HepG2 (cell line): ENCODE measurements at regions not wholly inside any gene's neighbourhood (a gene's known extent, or its start where the extent isn't known, plus 50 kb on each side); places are given as distances from the start of the nearest gene placed in this dataset.

Experiments used
- ATAC-seq: fragments of 200-7000 bp; cut with Tn5 transposase; 3 replicates; pipeline ENCODE4 v1.9.1; 2020; ENCODE audit warnings: mild to moderate bottlenecking, moderate library complexity
- BruUV-seq: library from RNA; stranded (reverse); fragments of 400-500 nt; replicated peaks from 2 replicates; lab custom pipeline; 2021; lab: Mats Ljungman, UMichigan
- CTCF ChIA-PET: fragments of 300-600 bp; formaldehyde crosslinking; extraction: SDS; loops from one replicate; lab custom pipeline; 2021; ENCODE audit warnings: low total read pairs, inconsistent platforms, low intra/inter-chr PET ratio; lab: Yijun Ruan, JAX
- POLR2A ChIA-PET: fragments of 350-600 bp; sonication (Branson Sonifier 250); formaldehyde crosslinking; loops from one replicate; lab custom pipeline; 2020; ENCODE audit warnings: antibody characterized with exemption, inconsistent platforms; lab: Yijun Ruan, JAX
- DNase-seq: peaks from one replicate; pipeline ENCODE4 v3.0.0-alpha.2; 2015; ENCODE audit warnings: low spot score
- FAIRE-seq: peaks from 3 replicates; lab custom pipeline; 2011; peaks lifted over from hg19 to GRCh38; lab: Jason Lieb, UNC
- H2AFZ ChIP-seq: one replicate; pipeline ENCODE4 v1.6.1; 2011; ENCODE audit warnings: low read length, inconsistent platforms
- H3K27ac ChIP-seq: fragments of 300-600 bp; 3 replicates; pipeline ENCODE4 v1.8.0; 2011; ENCODE audit warnings: mixed run types, mild to moderate bottlenecking, mixed read lengths, low read length, inconsistent platforms; ENCODE audit not compliant: insufficient read depth; ENCODE audit errors: extremely low read length
- H3K27me3 ChIP-seq, 2 experiments: fragments of 200-600 bp in 1 of 2; 2 replicates in 1 of 2; 3 replicates in 1 of 2; pipeline versions ENCODE4 v1.6.0 to v1.8.0; 2011; ENCODE audit warnings: low read length in 2 of 2, mild to moderate bottlenecking in 2 of 2, moderate library complexity in 2 of 2, inconsistent platforms in 1 of 2; ENCODE audit not compliant: insufficient read depth in 2 of 2, control insufficient read depth in 1 of 2
- H3K36me3 ChIP-seq, 2 experiments: fragments of 200-600 bp in 1 of 2; replicated peaks in 1 of 2; 2 replicates in 1 of 2; 3 replicates in 1 of 2; pipeline versions ENCODE4 v1.5.1 to v1.8.0; 2011; ENCODE audit warnings: low read length in 2 of 2, inconsistent platforms in 1 of 2; ENCODE audit not compliant: insufficient read depth in 2 of 2, control insufficient read depth in 1 of 2
- H3K4me1 ChIP-seq: 2 replicates; pipeline ENCODE4 v1.5.1; 2012; ENCODE audit warnings: low read length, inconsistent platforms; ENCODE audit not compliant: insufficient read depth
- H3K4me2 ChIP-seq: 2 replicates; pipeline ENCODE4 v1.6.0; 2011; ENCODE audit warnings: low read depth, low read length, inconsistent platforms
- H3K4me3 ChIP-seq, 3 experiments: fragments of 200-600 bp in 1 of 3; sonication (generic), shearing (Covaris generic) in 1 of 3; replicated peaks in 1 of 3; 2 replicates each; pipeline ENCODE4 v1.5.1; 2011 to 2016; ENCODE audit warnings: low read length in 3 of 3, inconsistent platforms in 2 of 3, low read depth in 2 of 3, mild to moderate bottlenecking in 2 of 3, control low read depth in 1 of 3, mixed read lengths in 1 of 3; ENCODE audit not compliant: insufficient read depth in 1 of 3
- H3K79me2 ChIP-seq: one replicate; pipeline ENCODE4 v1.6.1; 2011; ENCODE audit warnings: low read length, inconsistent platforms; ENCODE audit not compliant: insufficient read depth
- H3K9ac ChIP-seq: 2 replicates; pipeline ENCODE4 v1.6.0; 2011; ENCODE audit warnings: mild to moderate bottlenecking, low read depth, low read length, inconsistent platforms; ENCODE audit not compliant: insufficient read depth
- H3K9me3 ChIP-seq: 2 replicates; pipeline ENCODE4 v1.5.1; 2012; ENCODE audit warnings: mild to moderate bottlenecking, low read length
- H4K20me1 ChIP-seq: 2 replicates; pipeline ENCODE4 v1.6.0; 2011; ENCODE audit warnings: inconsistent platforms, mild to moderate bottlenecking, low read length, moderate library complexity; ENCODE audit not compliant: insufficient read depth
- CTCF ChIP-seq: sonication (generic); formaldehyde crosslinking; IDR thresholded peaks from 2 replicates; pipeline ENCODE4 v1.5.0; 2020; ENCODE audit warnings: mild to moderate bottlenecking, missing genetic modification reagents, moderate library complexity
- MTA1 ChIP-seq: sonication (generic); formaldehyde crosslinking; IDR thresholded peaks from 2 replicates; pipeline ENCODE4 v1.4.0; 2020; ENCODE audit warnings: missing genetic modification reagents, mild to moderate bottlenecking, borderline replicate concordance
- SMC3 ChIP-seq: IDR thresholded peaks from 2 replicates; pipeline ENCODE4 v1.6.1; 2011; ENCODE audit warnings: low read length, improper control_type of control experiment
- STAG1 ChIP-seq: sonication (generic); formaldehyde crosslinking; IDR thresholded peaks from 2 replicates; pipeline ENCODE4 v1.4.0; 2020; ENCODE audit warnings: missing genetic modification reagents
- U2AF2 ChIP-seq: fragments of 200-400 bp; formaldehyde crosslinking; IDR thresholded peaks from 2 replicates; pipeline ENCODE4 v1.6.1; 2017; ENCODE audit warnings: low read depth, mild to moderate bottlenecking, low read length
- XBP1 ChIP-seq: sonication (generic); formaldehyde crosslinking; IDR thresholded peaks from 2 replicates; pipeline ENCODE4 v1.5.0; 2020; ENCODE audit warnings: missing genetic modification reagents
- ZNF543 ChIP-seq: sonication (generic); formaldehyde crosslinking; IDR thresholded peaks from 2 replicates; pipeline ENCODE4 v1.4.0; 2020; ENCODE audit warnings: mild to moderate bottlenecking, missing genetic modification reagents
- ZNF660 ChIP-seq: sonication (generic); formaldehyde crosslinking; IDR thresholded peaks from 2 replicates; pipeline ENCODE4 v1.5.1; 2020; ENCODE audit warnings: mild to moderate bottlenecking, low read depth, missing genetic modification reagents, borderline replicate concordance
- WGBS: methylation state at CpG from one replicate; pipeline ENCODE4 v1.1.6; 2017; ENCODE audit warnings: low lambda C conversion rate; 5-methylcytosine and 5-hydroxymethylcytosine counted together
- in situ Hi-C: cut with HindIII; loops from 2 replicates; pipeline ENCODE4 v1.10.0; 2017; ENCODE audit warnings: low pct_unique_long_range_greater_than_20kb; ENCODE audit not compliant: extremely low pct_ligation_motif_present
- intact Hi-C: fragments of 100-400 bp; cut with micrococcal nuclease; formaldehyde crosslinking; loops from one replicate; pipeline ENCODE4 v1.10.0; 2022; ENCODE audit not compliant: unreplicated experiment

GRCh38 chr3:24773798-24774197 lies 279.1 kb upstream of the THRB start:
- intact Hi-C loops (loop anchor here (1.0 kb wide), 2 partner anchors 260 to 821 kb away; no protein-coding TSS in a partner anchor), in situ Hi-C loops (loop anchor here (10.0 kb wide), 1 partner anchor 821 kb away; no protein-coding TSS in a partner anchor)
- Histone ChIP-seq H3K9ac (no peak overlapping the region), H3K79me2 (no peaks in the 10 kb centered on the region), H3K27me3 (no peaks in the 10 kb centered on the region), H3K4me3 (no peak overlapping the region)
- no TSS peak for BruUV-seq
- peak; percentile 69 for TF ChIP-seq SMC3
- peak; percentile 82 for TF ChIP-seq STAG1 (CRISPR knock-in tag)
- no peak for TF ChIP-seq MTA1 (CRISPR knock-in tag)
- no peak for TF ChIP-seq ZNF543 (CRISPR knock-in tag)
- peak; percentile 79 for TF ChIP-seq CTCF (CRISPR knock-in tag)
- TF ChIP-seq U2AF2 = no peak
- TF ChIP-seq ZNF660 = no peak
- no peak for TF ChIP-seq XBP1 (CRISPR knock-in tag)
- TF ChIP-seq, all 625 proteins: peak for 3
- FAIRE-seq = peak; percentile 18
- H3K4me2 ChIP-seq = no peak overlapping the region
- ATAC-seq = peak; percentile 95
- no peaks in the 10 kb centered on the region for H3K9me3 ChIP-seq
- 5% methylated on average over 4 of the region's 4 CpGs for WGBS
- H2AFZ ChIP-seq = no peak overlapping the region
- no peaks in the 10 kb centered on the region for H4K20me1 ChIP-seq
- peak; percentile 49 for DNase-seq
- no peak overlapping the region for H3K27ac ChIP-seq
- no peaks in the 10 kb centered on the region for H3K36me3 ChIP-seq
- H3K4me1 ChIP-seq = no peaks in the 10 kb centered on the region
- CTCF ChIA-PET = interaction anchor here (1.4 to 1.6 kb wide), 2 partner anchors 260 to 818 kb away, joined by 4 to 5 read pairs; no protein-coding TSS in a partner anchor
- POLR2A ChIA-PET = no interaction called here
